Lower leg skin (tissue), 4 donors: ENCODE measurements at regions not wholly inside any gene's neighbourhood (a gene's known extent, or its start where the extent isn't known, plus 50 kb on each side); places are given as distances from the start of the nearest gene placed in this dataset.

Experiments used
- DNase-seq, 2 donors: peaks; one replicate each; pipeline ENCODE4 v3.0.0-alpha.2; 2019; ENCODE audit warnings: low spot score in 2 of 2
- H3K4me3 ChIP-seq: fragments of 200-600 bp; sonication (generic); 2 replicates; pipeline ENCODE4 v1.5.1; 2017; ENCODE audit warnings: mild to moderate bottlenecking, low read depth; ENCODE audit not compliant: poor library complexity, severe bottlenecking
- POLR2A ChIP-seq, 2 donors: fragments of 450-650 bp; IDR thresholded peaks; one replicate each; pipeline ENCODE4 v1.6.1; 2016 to 2017; ENCODE audit warnings: antibody characterized with exemption in 2 of 2, mild to moderate bottlenecking in 1 of 2, moderate library complexity in 1 of 2
- WGBS, 2 donors: methylation state at CpG; one replicate each; pipeline ENCODE4 v1.1.5; 2018; 5-methylcytosine and 5-hydroxymethylcytosine counted together
- intact Hi-C: fragments of 100-400 bp; cut with DNase I; formaldehyde crosslinking; loops from one replicate; pipeline ENCODE4 v1.15.0; 2023; ENCODE audit warnings: low total_unique reads
- TF ChIP-seq, protein P1 (sequence below), 3 donors: fragments of 450-650 bp; IDR thresholded peaks; one replicate each; pipeline ENCODE4 v1.5.1; 2016; ENCODE audit warnings: antibody characterized with exemption in 3 of 3, mild to moderate bottlenecking in 3 of 3, moderate library complexity in 2 of 3

DNA sequence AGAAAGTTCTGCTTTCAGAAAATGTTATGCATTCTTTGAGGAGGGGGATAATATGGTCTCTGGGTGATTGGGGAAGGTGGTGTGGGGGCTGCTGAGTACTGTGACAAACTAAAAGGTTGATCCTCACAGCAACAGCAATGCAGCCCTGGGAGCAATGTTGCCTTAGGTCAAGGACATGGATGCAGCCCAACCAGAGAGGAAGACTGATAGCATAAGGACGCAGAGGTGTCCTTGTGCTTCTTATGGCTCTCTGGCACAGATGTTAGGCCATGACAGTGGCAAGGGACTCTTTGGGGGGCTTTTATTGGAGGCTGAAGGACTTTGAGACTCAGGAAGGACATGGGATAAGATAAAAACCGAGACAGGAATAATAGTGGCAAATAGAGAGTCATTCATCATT lies 186.2 kb upstream of the PHACTR1 start:
- TF ChIP-seq, protein P1, sequence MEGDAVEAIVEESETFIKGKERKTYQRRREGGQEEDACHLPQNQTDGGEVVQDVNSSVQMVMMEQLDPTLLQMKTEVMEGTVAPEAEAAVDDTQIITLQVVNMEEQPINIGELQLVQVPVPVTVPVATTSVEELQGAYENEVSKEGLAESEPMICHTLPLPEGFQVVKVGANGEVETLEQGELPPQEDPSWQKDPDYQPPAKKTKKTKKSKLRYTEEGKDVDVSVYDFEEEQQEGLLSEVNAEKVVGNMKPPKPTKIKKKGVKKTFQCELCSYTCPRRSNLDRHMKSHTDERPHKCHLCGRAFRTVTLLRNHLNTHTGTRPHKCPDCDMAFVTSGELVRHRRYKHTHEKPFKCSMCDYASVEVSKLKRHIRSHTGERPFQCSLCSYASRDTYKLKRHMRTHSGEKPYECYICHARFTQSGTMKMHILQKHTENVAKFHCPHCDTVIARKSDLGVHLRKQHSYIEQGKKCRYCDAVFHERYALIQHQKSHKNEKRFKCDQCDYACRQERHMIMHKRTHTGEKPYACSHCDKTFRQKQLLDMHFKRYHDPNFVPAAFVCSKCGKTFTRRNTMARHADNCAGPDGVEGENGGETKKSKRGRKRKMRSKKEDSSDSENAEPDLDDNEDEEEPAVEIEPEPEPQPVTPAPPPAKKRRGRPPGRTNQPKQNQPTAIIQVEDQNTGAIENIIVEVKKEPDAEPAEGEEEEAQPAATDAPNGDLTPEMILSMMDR (IDR thresholded peaks at IDR 0.05) = no peak
- TF ChIP-seq POLR2A (IDR thresholded peaks at IDR 0.05) = no peak
- WGBS, 2 donors = 82 to 88% methylated on average over 2 of the region's 2 CpGs
- DNase-seq = no peak

DNA sequence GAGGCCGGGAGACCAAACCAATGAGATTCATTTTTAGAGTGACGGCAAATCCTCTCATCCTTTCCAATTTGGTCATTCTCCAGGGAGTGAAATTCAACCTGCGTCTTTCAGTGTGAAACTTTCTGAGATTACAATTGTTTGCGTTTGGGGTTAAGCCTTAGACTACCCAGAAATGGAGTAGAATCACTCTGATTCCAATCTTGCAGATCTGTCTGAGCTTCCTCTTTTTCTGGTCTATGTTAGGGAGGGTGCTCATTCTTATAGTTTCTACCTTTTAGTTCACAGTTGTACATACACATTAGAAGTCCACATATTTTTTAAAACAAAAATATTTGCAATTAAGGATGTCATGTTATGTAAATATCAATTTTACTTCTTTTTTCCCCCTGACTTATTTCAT lies 183.0 kb upstream of the PHACTR1 start:
- TF ChIP-seq, protein P1 (IDR thresholded peaks at IDR 0.05) = no peak
- no peak for TF ChIP-seq POLR2A (IDR thresholded peaks at IDR 0.05)
- 93 to 95% methylated on average over 4 of the region's 4 CpGs for WGBS, 2 donors
- no peak for DNase-seq
- intact Hi-C loops = no loop called here
- no peak overlapping the region for H3K4me3 ChIP-seq

More for the DNA sequence above, 186.2 kb upstream of the PHACTR1 start:
- H3K4me3 ChIP-seq = no peak overlapping the region
- intact Hi-C loops = no loop called here

DNA sequence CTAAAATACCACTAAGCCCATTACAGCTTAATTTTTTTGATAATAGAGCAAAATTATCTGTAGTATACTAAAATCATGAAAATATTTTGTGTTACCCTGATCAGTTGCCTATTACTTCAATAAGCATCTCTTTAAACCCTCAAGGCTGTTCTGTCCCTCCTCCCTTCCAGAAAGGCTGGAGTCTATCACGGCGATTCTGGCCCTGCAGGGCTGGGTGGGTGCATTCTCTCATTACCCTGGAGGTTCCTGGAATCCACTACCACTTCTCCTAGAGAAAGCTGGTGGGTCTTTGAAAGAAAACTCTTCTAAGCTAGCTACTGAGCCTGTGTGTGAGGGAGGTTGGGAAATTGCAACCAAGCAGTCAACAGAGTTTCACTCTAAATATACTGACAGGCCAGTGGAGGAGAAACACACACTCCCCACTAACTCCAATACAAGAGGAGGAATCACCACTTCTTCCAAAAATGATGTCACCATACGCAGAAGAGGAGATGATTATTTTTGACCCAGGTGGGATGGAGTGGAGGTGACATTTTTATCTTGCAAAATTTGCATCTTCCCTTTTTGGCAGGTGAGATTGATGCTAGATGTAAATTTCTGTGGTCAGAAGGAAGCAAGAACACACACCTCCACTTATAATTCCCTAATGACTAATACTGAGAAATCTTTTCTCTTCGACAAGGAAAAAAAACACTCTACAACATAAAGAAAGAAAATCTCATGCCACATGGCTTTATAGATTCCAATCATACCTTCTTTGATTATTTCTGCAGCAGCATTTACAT lies 182.3 kb upstream of the PHACTR1 start:
- no peak for DNase-seq
- WGBS, 2 donors = 66 to 80% methylated on average over 4 of the region's 4 CpGs
- H3K4me3 ChIP-seq = no peak overlapping the region
- no peak for TF ChIP-seq POLR2A (IDR thresholded peaks at IDR 0.05)
- TF ChIP-seq, protein P1 (IDR thresholded peaks at IDR 0.05) = no peak
- intact Hi-C loops = no loop called here

DNA sequence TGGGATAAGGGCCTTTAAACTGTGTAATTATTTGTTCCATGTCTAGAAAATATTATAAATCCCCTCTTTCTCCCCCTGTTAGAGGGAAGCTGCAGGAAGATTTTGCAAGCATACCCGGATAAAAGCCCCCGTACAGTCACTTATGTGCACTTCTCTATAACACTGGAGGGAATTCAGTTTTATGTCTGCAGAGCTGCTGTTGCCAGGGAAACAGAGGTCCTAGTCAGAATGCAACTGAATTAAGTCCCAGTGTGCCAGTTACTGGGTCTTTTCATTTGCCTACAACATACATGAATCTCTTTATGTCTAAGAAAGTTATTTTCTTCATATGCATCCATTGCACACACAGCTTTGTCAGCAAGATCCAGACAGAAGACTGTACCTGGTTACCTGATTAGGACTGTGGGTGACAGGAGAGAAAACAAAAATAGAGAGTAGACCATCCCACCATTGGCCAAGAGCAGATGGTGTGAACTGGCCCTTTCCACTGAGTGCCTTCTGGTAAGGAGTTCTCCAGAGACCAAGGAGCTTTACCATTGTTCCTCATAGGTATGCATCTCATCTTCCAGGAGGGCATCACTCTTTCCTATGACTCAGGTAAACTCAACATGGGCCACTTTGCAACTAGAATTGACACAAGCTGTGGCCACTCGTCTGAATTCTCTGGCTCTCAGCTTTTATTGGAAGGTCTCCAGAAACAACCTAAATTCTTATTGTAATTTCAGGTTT lies 180.8 kb upstream of the PHACTR1 start:
- no peak for TF ChIP-seq POLR2A (IDR thresholded peaks at IDR 0.05)
- TF ChIP-seq, protein P1 (IDR thresholded peaks at IDR 0.05) = no peak
- WGBS, 2 donors = 84 to 86% methylated on average over 3 of the region's 3 CpGs
- intact Hi-C loops = no loop called here

DNA sequence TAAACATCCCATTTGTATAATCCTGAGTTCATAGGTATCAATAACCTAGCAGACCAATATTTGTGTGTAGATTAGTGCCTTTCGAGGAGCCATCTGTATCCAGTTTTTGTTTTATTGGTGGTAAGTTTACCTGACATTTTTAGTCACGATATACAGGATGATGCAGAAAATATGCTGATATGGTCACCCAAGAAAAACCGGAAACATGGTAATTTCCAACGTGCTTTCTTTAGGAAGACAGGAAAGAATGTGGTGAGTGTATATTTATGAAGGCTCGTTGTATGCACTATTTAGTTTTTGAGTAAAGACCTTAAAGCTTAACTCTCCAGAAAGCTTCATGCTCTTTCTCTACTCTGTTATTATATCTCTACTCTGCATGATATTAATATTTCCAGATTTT lies 180.2 kb upstream of the PHACTR1 start:
- WGBS, 2 donors = 79 to 82% methylated on average over 5 of the region's 5 CpGs
- intact Hi-C loops = no loop called here
- TF ChIP-seq, protein P1 (IDR thresholded peaks at IDR 0.05) = no peak
- TF ChIP-seq POLR2A (IDR thresholded peaks at IDR 0.05) = no peak
- no peak for DNase-seq
- H3K4me3 ChIP-seq = no peak overlapping the region

More for the DNA sequence above, 180.8 kb upstream of the PHACTR1 start:
- no peak for DNase-seq
- H3K4me3 ChIP-seq = no peak overlapping the region
